K562 (cell line): ENCODE measurements at regions not wholly inside any gene's neighbourhood (a gene's known extent, or its start where the extent isn't known, plus 50 kb on each side); places are given as distances from the start of the nearest gene placed in this dataset.
A peak's percentile ranks its signal among the peaks of the same experiment; 100 is the strongest.

ENCODE experiments used
- ATAC-seq: fragments of 200-7000 bp; cut with Tn5 transposase; 3 replicates; pipeline ENCODE4 v1.9.1; 2020; ENCODE audit warnings: moderate library complexity
- BruUV-seq: library from RNA; stranded (reverse); fragments of 400-500 nt; replicated peaks from 2 replicates; lab custom pipeline; 2021; lab: Mats Ljungman, UMichigan
- CTCF ChIA-PET: fragments of 300-600 bp; formaldehyde crosslinking; extraction: SDS; loops from one replicate; lab custom pipeline; 2021; ENCODE audit warnings: low intra/inter-chr PET ratio; lab: Yijun Ruan, JAX
- POLR2A ChIA-PET: fragments of 300-600, 350-650 bp; sonication (Branson Sonifier 250); formaldehyde crosslinking; extraction: SDS; loops from one replicate; lab custom pipeline; 2021; ENCODE audit warnings: antibody characterized with exemption, inconsistent platforms; lab: Yijun Ruan, JAX
- DNase-seq, 4 experiments: peaks; one replicate each; pipeline versions ENCODE4 v3.0.0 to v3.0.0-alpha.2; 2011 to 2018; ENCODE audit warnings: low spot score in 3 of 4, mixed read lengths in 3 of 4; ENCODE audit errors: extremely low read depth in 1 of 4
- FAIRE-seq: peaks from 2 replicates; lab custom pipeline; 2011; peaks lifted over from hg19 to GRCh38; lab: Jason Lieb, UNC
- H2AFZ ChIP-seq: 2 replicates; pipeline ENCODE4 v1.6.0; 2011; ENCODE audit warnings: low read depth, low read length, control low read depth, inconsistent platforms
- H3K27ac ChIP-seq: fragments of 200-600 bp; 3 replicates; pipeline ENCODE4 v1.8.0; 2011; ENCODE audit warnings: low read depth, mild to moderate bottlenecking, control low read depth, inconsistent platforms, low read length, moderate library complexity, mixed read lengths; ENCODE audit errors: extremely low read depth
- H3K27me3 ChIP-seq, 2 experiments: fragments of 300-600 bp in 1 of 2; 2 replicates in 1 of 2; 3 replicates in 1 of 2; pipeline versions ENCODE4 v1.6.0 to v1.8.0; 2011; ENCODE audit warnings: inconsistent platforms in 2 of 2, low read length in 2 of 2, mild to moderate bottlenecking in 1 of 2, mixed read lengths in 1 of 2, moderate library complexity in 1 of 2; ENCODE audit not compliant: control insufficient read depth in 2 of 2, insufficient read depth in 2 of 2
- H3K36me3 ChIP-seq: fragments of 300-600 bp; 3 replicates; pipeline ENCODE4 v1.8.0; 2011; ENCODE audit warnings: mild to moderate bottlenecking, low read length, inconsistent platforms; ENCODE audit not compliant: control insufficient read depth, insufficient read depth
- H3K4me1 ChIP-seq, 2 experiments: fragments of 200-600 bp in 1 of 2; replicated peaks in 1 of 2; 2 replicates in 1 of 2; 3 replicates in 1 of 2; pipeline versions ENCODE4 v1.5.1 to v1.8.0; 2011; ENCODE audit warnings: inconsistent platforms in 2 of 2, low read length in 2 of 2, mild to moderate bottlenecking in 1 of 2, mixed read lengths in 1 of 2, moderate library complexity in 1 of 2; ENCODE audit not compliant: control insufficient read depth in 2 of 2, insufficient read depth in 2 of 2
- H3K4me2 ChIP-seq: 2 replicates; pipeline ENCODE4 v1.6.1; 2011; ENCODE audit warnings: low read length, control low read depth, inconsistent platforms, mixed read lengths; ENCODE audit not compliant: insufficient read depth
- H3K4me3 ChIP-seq: fragments of 200-600 bp; sonication (generic), shearing (Covaris generic); 2 replicates; pipeline ENCODE4 v1.5.1; 2016; ENCODE audit warnings: control low read depth, inconsistent platforms
- H3K79me2 ChIP-seq: fragments of 200-600 bp; 3 replicates; pipeline ENCODE4 v1.8.0; 2011; ENCODE audit warnings: low read length, inconsistent platforms; ENCODE audit not compliant: control insufficient read depth, insufficient read depth
- H3K9ac ChIP-seq, 2 experiments: 2 replicates each; pipeline versions ENCODE4 v1.6.0 to v1.6.1; 2011; ENCODE audit warnings: low read depth in 2 of 2, low read length in 2 of 2, control low read depth in 1 of 2, inconsistent platforms in 1 of 2, mild to moderate bottlenecking in 1 of 2, mixed read lengths in 1 of 2; ENCODE audit not compliant: insufficient read depth in 1 of 2
- H3K9me1 ChIP-seq: one replicate; pipeline ENCODE4 v1.6.0; 2011; ENCODE audit warnings: inconsistent platforms, mild to moderate bottlenecking, low read length, moderate library complexity; ENCODE audit not compliant: control insufficient read depth, insufficient read depth
- H3K9me3 ChIP-seq: replicated peaks from 2 replicates; pipeline ENCODE4 v1.5.1; 2011; ENCODE audit warnings: low read depth, low read length, inconsistent platforms; ENCODE audit not compliant: control insufficient read depth, insufficient read depth
- H4K20me1 ChIP-seq: replicated peaks from 2 replicates; pipeline ENCODE4 v1.6.1; 2011; ENCODE audit warnings: low read length, inconsistent platforms, mixed read lengths; ENCODE audit not compliant: control insufficient read depth, insufficient read depth
- CBFA2T3 ChIP-seq: fragments of 450-650 bp; IDR thresholded peaks from 2 replicates; pipeline ENCODE4 v1.6.1; 2017
- FOXA3 ChIP-seq, 2 experiments: fragments of 450-650 bp in 1 of 2; sonication (generic) in 1 of 2; formaldehyde crosslinking; IDR thresholded peaks in 1 of 2; conservative IDR thresholded peaks in 1 of 2; 2 replicates each; pipeline versions ENCODE4 v1.4.0 to v1.8.0; 2020 to 2022; ENCODE audit warnings: mild to moderate bottlenecking in 2 of 2, missing genetic modification reagents in 1 of 2
- FOXJ2 ChIP-seq: fragments of 200-800 bp; sonication (Bioruptor generic); IDR thresholded peaks from 2 replicates; pipeline ENCODE4 v1.6.1; 2016; ENCODE audit warnings: missing genetic modification characterization, missing compliant biosample characterization
- NFYB ChIP-seq: IDR thresholded peaks from 2 replicates; pipeline ENCODE4 v1.6.1; 2011; ENCODE audit warnings: mild to moderate bottlenecking, moderate library complexity; ENCODE audit not compliant: insufficient read length; ENCODE audit errors: extremely low read depth
- RNF2 ChIP-seq: sonication (generic); IDR thresholded peaks from 2 replicates; pipeline ENCODE4 v1.6.1; 2016
- TARDBP ChIP-seq: fragments of 450-650 bp; IDR thresholded peaks from 2 replicates; pipeline ENCODE4 v1.6.1; 2016
- ZNF165 ChIP-seq: fragments of 250-450 bp; sonication (Bioruptor Pico); IDR thresholded peaks from 2 replicates; pipeline ENCODE4 v1.4.0; 2020; ENCODE audit warnings: borderline replicate concordance
- WGBS: fragments of 100-300 bp; shearing (Covaris generic); methylation state at CpG from one replicate; pipeline ENCODE4 v1.1.6; 2016; ENCODE audit warnings: low coverage, mixed read lengths; ENCODE audit not compliant: insufficient coverage; ENCODE audit errors: missing lambda C conversion rate; 5-methylcytosine and 5-hydroxymethylcytosine counted together
- in situ Hi-C: fragments of 300-500 bp; cut with MboI; formaldehyde crosslinking; loops from 4 replicates; pipeline ENCODE4 v1.15.0; 2018; ENCODE audit warnings: inconsistent platforms, mixed read lengths
- intact Hi-C: fragments of 100-400 bp; cut with micrococcal nuclease; formaldehyde crosslinking; loops from 2 replicates; pipeline ENCODE4 v1.14.2; 2022
- TF ChIP-seq, protein P1 (sequence below): fragments of 200-800 bp; sonication (Bioruptor generic); IDR thresholded peaks from 2 replicates; pipeline ENCODE4 v1.6.1; 2017; ENCODE audit warnings: missing genetic modification characterization, missing compliant biosample characterization

DNA sequence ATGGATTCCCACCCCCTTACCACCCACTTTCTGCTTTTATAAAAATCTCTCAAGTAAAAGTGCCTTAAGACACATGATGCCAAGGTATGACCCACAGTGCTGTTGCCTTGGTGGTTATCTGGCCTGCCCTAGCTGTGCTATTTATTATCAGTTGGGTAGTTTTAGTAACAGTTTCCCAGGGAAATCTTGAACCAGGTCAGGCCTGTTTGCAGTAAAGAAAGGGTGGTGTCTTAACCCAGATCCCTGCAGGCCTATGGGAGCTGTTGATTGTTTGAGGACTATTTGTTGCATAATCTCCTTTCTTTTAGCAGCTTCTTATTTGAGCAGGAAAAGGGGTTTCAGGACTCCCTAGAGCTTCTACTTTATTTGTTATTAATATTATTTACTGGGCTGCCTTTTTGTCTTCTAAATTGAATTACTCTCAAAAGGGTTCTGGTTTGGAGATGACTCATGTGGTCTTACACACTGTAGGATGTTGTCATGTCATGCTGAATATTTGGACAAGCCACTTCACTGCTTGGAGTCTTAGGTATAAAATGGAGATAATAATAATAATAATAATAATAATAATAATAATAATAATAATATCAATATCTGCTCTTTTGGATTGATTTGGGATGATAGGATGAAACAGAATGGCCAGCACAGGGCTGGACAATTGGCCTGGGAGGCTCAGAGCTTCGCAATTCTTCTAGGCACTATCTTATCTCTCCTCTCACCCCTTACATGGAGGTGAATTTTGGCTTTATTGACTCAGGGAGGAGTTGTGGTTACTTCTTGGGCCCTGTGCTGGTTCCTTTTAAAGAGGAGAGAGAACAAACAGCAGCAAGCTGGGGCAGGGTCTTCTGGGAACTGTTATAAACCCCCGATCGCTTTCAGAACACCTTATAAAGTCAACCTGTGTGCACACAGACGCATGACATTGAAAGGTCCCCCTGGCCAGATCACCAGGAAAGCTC is 252.1 kb downstream of the PRDM2 start (continued):
- TF ChIP-seq ZNF165 (CRISPR knock-in tag) (no peak), TARDBP (no peak), CBFA2T3 (no peak)

DNA sequence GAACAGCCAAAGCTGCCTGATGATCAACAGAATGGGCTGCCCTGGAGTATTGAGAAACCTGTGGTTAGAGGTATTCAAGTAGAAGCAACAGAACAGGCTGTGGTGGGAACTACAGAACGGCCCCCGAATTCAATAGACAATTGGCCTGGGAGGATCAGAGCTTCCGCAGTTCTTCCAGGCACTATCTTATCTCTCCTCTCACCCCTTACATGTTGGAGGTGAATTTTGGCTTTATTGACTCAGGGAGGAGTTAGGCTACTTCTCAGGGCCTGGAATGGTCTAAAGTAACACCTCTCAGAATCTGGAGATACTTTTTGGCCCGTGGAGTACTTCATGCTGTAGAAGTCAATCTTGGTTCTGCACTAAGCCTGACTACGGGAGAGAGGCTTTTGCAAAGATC is 253.0 kb downstream of the PRDM2 start:
- CTCF ChIA-PET, result no interaction called here
- WGBS, result 3% methylated on average over 5 of the region's 5 CpGs

More for the DNA sequence above, 253.0 kb downstream of the PRDM2 start:
- in situ Hi-C loops, result no loop called here
- Histone ChIP-seq H3K9ac (no peak overlapping the region), H3K27me3 (peaks cover 0 to 5% of the 10 kb centered on the region in 2 experiments; a peak in 2 of 5 replicates), H2AFZ (no peak overlapping the region), H3K4me1 (peaks cover 0 to 9% of the 10 kb centered on the region in 2 experiments; a peak in 2 of 5 replicates), H3K9me3 (no peaks in the 10 kb centered on the region), H3K36me3 (no peaks in the 10 kb centered on the region), H3K27ac (no peak overlapping the region), H3K4me3 (no peak overlapping the region), H4K20me1 (no peaks in the 10 kb centered on the region), H3K4me2 (no peak overlapping the region), H3K9me1 (no peaks in the 10 kb centered on the region), H3K79me2 (no peaks in the 10 kb centered on the region)
- peak in 1 of 4 experiments; percentile 13 for DNase-seq
- TF ChIP-seq, protein P1, sequence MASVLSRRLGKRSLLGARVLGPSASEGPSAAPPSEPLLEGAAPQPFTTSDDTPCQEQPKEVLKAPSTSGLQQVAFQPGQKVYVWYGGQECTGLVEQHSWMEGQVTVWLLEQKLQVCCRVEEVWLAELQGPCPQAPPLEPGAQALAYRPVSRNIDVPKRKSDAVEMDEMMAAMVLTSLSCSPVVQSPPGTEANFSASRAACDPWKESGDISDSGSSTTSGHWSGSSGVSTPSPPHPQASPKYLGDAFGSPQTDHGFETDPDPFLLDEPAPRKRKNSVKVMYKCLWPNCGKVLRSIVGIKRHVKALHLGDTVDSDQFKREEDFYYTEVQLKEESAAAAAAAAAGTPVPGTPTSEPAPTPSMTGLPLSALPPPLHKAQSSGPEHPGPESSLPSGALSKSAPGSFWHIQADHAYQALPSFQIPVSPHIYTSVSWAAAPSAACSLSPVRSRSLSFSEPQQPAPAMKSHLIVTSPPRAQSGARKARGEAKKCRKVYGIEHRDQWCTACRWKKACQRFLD (CRISPR knock-in tag), result no peak
- TF ChIP-seq FOXJ2 (tag) (no peak), NFYB (no peak), FOXA3 (CRISPR knock-in tag; conservative IDR thresholded peaks at IDR 0.05 in 1 of 2, IDR thresholded peaks at IDR 0.05 in 1 of 2) (peak in 1 of 2 experiments; percentile 63; a peak in 2 of 4 replicates), RNF2 (no peak)
- POLR2A ChIA-PET, result interaction anchor here (0.6 to 0.7 kb wide), 4 partner anchors 107 to 317 kb away, joined by 3 to 4 read pairs (median 3); no protein-coding TSS in a partner anchor
- BruUV-seq, result no TSS peak
- no peak for FAIRE-seq
- no peak for ATAC-seq
- intact Hi-C loops, result no loop called here
